GM18873 (cell line): ENCODE measurements at regions not wholly inside any gene's neighbourhood (a gene's known extent, or its start where the extent isn't known, plus 50 kb on each side); places are given as distances from the start of the nearest gene placed in this dataset.

ENCODE experiments used
- ATAC-seq: cut with Tn5 transposase; IDR thresholded peaks from one replicate; pipeline ENCODE4 v1.9.1; 2021; ENCODE audit warnings: mild to moderate bottlenecking, moderate library complexity, moderate number of reproducible peaks; ENCODE audit not compliant: unreplicated experiment, low FRiP score

DNA sequence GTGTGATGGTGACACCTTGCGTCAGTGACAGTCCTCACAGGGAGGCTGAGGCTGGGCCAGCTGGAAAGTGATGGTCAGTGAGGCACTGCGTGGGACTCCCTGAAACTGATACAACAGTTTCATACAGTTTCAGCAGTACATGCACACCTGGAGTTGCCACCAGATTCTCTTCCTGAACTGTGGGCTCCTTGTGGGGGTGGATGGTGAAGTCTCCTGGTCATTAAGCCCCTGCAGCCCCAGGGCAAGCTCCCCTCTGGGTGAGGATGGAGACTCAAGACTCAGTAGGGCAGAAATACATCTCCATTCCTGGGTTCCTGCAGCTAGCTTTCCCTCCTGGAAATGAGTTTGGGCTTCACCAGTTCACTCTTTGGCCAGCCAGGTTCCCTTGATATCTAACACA is 392.7 kb downstream of the UQCRFS1 start:
- ATAC-seq = no peak

DNA sequence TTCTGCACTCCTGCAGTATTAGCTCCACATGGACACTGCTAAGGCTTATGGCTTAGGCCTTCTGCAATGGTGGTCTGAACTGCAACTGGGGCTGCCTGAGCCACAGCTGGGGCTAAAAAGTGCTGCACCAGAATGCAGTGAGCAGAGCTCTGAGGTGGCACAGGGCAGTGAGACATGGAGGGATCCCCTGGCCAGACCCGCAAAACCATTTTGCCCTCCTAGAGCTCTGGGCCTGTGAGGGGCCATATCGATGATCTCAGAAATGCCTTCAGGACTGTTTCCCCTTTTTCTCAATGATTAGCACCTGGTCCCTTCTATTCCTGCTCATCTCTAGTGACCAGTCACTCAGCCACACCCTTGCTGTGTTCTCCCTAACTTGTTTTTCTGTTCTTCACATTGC is 397.7 kb downstream of the UQCRFS1 start:
- no peak for ATAC-seq

DNA sequence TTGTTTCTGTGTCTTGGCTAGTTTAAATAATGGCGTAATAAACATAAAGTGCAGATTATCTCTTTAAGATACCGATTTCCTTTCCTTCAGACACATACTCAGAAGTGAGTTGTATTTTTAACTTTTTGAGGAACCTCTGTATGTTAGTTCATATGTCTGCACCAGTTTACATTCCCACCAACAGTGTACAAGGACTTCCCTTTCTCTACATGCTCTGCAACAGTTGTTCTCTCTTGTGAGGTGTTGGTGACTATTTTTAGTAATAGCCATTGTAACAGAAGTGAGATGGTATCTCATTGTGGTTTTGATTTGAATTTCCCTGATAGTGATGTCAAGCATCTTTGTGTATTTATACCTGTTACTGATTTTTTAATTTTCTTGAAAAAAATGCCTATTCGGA is 418.6 kb downstream of the UQCRFS1 start:
- ATAC-seq = no peak

DNA sequence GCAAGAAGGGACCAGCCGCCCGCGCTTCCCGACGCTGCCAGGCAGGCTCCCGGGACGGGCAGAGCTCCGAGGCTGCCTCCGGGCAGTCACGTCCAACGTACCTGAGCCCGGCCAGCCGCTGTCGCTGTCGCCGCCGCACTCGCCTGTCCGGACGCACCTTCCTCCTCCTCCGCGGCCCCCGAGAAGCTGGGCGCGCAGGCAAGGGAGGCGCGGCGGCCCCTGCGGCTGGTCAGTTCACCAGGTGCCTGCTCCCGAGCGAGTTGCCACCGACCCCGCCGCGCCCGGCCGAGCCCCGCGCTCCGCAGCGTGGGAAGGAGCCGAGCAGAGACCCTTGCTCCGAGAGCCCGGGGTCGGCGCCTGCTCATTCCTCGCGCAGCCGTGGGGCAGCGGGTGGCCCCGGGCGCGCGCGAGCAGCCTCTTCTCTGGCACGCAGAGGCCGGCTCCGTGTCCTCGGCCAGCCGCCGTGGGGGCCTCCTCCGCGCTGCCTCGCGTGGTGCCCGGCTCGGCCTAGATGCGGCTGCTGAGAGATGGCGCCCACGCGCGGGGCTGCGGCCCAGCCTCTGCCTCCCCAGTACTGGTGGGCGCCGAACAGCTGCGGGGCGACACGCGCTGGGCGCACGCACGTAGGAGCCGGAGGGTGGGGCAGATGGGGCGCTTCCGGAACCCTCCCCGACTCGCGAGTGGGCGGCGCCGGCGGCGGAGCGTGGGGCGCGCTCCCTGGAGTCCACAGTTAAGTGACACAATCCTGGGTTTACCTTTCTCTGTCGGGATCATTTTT is 419.4 kb downstream of the UQCRFS1 start:
- ATAC-seq = no peak

DNA sequence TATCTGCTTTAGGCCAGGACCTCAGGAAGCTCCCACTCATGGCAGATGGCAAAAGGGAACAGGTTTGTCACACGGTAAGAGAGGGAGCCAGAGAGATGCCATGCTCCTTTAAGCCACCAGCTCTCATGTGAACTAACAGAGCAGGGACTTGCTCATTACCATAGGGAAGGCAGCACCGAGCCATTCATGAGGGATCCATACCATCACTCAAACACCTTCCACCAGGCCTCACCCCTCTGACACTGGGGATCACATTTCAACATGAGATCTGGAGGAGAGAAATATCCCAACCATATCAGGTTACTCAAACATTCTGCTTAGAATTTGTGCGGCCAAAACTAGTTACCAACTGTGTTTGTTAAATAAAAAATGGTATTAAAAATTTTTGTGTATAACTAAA is 427.0 kb downstream of the UQCRFS1 start:
- no peak for ATAC-seq

DNA sequence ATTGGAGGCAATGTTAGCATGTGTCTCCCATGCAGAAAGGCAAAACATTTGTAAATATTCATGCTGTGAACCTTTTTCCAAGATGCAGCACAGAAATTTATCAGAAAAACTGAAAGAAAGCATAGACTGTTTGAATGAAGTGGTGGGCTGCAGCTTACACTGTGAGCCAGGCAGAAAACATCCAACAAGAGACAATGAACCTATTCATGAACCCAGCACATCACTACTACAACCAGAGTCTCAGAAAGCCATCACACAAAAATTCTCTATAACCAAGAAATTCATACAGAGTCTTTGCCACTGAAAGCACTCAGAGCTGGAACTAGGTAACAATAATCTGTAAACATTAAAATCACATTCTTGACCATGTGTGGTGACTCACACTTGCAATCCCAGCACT is 448.9 kb downstream of the UQCRFS1 start:
- no peak for ATAC-seq

DNA sequence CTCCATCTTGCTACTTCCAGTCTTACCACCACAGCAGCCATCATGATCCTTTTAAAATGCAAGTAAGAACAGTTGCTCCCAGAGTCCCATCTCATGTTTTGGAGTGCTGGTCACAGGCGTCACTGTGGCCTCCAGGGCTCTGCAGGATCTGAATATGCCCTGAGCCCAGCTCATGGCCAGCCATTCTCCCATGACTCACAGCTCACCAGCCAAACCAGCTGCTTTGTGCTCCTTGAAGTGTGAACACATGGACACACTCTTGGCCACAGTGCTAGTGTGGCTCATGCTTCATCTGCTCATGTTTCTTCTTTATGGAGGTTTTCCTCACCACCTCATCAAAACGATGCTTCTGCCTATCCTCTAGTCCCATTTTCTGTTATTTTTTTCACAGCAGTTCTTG is 466.5 kb downstream of the UQCRFS1 start:
- no peak for ATAC-seq

DNA sequence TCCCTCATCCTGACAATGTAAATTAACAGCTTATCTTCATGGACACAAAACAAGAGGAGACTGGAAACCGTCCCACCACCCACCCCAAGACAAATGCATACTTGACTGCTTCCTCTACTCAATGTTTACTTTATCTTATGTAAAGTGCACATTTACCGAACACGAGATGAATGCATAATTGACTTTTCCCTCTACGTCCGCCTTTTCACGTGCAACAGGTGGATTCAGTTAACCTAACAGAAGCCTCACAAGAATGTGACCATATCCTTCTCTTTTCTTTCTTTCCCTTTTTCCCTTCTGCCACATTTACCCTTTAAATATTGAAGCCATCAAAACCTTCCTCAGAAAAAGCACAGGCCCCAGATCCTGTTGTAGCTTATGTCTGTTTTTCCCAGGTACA is 468.0 kb downstream of the UQCRFS1 start:
- no peak for ATAC-seq

DNA sequence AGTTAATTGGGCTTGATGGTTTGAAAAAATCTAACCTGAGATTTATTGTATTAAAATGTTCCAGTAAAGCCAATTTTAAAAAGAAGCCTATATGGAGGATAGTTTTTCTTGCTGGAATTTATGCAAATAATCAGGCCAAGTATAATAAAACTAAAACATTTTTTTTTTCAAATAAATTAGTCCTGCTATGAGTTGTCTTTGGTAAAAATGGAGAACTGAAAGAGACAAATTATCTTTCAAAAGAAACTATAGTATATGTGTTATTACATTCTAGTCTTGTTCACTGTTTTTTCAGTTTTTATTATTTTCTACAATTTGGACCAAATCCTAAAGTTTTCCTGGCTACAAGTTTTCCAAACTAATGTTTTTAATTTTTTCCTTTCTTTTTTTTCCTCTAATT is 468.9 kb downstream of the UQCRFS1 start:
- no peak for ATAC-seq

DNA sequence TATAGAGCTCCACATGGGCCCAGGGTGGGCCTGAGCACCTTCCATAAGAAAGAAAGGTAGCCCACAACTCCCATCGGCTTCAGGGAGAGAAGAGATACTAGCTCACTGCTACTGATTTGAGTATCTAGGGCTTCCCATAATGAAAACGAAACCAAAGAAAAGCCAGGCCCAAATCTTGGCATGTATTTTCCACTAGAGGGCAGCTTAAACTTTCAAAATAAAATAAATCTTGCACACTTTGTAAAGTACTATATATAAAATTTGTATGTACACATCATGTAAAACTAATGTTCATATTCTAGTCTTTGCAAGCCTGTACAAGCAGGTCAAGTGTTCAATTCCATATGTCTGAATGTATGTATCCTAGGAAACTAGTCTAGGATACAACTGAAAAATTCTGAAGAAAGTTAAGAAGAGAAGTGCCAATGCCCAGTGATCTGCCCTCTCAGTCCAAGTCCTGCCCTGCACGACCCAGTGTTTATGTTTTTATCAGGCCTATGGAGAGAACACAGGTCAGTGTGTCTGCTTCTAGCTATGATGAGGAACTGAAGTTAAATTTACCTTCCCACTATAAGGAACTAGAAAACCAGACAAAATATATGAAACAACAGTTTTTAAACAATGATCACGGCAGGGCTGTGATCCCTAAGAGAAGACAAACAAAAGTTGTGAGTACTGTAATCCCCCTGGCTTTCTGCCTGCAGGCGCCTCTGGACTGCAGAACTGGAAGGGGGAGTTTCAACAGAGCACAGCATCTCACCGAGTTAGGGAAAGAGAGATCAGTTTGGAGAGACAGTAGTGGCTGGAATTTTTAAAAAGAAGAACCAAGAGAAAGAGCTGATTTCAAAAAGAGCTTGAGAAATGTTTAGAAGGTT is 475.7 kb downstream of the UQCRFS1 start:
- no peak for ATAC-seq

DNA sequence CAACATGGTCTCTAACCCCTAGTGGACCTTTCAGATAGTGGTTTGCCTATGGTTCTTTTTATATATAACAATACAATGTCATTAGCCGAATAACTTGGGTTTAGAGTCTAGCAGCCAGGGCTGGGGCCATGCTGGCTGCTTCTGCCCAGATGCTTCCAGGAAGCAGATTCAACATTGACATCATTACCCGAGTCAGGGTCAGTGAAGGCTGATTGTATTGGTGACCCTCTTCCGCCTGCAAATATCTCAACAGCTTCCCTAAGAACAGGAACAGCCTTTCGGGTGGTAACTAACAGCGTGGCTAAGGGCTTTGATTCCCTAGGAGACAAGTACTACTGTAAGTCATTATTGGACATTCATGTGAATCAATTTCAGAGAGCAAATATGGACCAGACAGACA is 476.4 kb downstream of the UQCRFS1 start:
- no peak for ATAC-seq

DNA sequence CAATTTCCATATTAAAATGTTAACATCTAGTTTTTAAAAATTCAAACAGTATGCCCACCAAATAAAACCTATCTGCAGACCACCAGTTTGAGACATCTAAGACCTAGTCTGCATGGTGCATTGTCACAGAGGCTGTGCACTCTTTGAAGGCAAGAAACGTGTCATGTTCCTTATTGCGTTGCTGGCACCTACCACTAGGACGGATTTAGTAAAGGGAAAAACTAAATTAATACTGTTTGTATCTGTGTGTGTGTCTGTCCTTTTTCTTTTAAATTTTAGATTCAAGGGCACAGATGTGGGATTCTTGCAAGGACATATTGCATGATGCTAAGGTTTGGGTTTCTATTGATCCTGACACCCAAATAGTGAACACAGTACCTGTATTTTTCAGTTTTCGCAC is 481.4 kb downstream of the UQCRFS1 start:
- no peak for ATAC-seq

DNA sequence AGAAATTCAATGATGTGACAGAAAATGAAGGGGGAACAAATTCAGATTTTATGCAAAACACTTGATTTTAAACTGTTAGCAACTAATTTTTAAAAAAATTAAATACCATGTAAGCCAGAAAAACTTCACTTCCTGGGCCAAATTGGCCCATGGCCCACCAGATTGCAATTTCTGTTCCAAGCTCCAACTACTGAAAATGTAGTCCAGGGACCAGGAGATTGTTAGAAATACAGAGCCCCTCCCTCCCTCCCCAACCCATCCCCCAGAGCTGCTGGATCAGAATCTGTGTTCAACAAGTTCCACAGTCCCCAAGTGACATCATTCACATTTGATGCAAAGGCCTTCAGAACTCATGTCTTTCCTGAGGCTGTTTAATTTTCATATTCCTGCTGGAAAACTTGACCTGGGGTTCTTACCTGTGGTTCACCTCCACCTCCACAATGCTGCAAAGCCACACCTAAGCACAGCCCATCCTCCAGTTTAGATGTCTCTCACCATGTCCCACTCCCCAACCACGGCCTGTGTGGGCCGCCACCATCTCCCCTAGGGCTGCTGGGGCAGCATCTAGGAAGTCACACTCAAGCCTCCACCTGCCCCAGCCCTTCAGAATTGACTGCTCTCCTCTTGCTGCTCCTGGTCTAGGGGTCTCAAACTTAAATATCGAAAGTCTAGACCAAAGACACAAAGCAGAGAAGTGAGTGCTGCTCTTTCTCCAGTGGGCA is 482.0 kb downstream of the UQCRFS1 start:
- no peak for ATAC-seq

DNA sequence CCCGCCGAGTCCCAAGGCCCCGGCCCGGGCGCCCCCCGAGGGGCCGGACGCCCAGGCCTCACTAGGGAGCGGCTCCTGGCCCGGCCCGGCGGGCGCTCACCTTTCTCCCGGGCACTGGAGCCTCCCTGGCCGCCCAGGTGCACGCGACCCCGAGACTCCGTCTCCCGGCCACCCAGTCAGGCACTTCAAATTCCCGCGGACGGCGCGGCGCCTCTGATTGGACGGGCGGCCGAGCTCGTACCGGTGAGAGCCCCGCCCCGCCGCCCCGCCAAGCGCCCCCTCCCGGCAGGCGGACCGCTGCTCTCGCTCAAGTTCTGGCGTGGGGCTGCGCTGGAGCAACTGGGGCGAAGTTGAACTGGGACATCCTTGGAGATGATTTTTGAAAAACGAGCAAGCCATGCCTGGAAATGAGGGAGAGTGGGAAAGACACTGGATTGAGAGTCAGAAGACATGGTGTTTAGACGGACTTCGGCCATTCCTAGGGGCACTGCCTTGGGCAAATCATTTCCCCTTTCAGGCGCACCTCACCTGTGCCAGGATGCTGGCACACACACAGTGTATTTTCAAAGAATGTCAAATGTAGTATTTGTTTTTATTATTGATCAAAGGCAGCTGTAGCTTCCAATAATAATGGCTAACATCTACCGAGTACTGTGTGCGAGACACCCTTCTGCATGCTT is 485.3 kb downstream of the UQCRFS1 start:
- no peak for ATAC-seq

DNA sequence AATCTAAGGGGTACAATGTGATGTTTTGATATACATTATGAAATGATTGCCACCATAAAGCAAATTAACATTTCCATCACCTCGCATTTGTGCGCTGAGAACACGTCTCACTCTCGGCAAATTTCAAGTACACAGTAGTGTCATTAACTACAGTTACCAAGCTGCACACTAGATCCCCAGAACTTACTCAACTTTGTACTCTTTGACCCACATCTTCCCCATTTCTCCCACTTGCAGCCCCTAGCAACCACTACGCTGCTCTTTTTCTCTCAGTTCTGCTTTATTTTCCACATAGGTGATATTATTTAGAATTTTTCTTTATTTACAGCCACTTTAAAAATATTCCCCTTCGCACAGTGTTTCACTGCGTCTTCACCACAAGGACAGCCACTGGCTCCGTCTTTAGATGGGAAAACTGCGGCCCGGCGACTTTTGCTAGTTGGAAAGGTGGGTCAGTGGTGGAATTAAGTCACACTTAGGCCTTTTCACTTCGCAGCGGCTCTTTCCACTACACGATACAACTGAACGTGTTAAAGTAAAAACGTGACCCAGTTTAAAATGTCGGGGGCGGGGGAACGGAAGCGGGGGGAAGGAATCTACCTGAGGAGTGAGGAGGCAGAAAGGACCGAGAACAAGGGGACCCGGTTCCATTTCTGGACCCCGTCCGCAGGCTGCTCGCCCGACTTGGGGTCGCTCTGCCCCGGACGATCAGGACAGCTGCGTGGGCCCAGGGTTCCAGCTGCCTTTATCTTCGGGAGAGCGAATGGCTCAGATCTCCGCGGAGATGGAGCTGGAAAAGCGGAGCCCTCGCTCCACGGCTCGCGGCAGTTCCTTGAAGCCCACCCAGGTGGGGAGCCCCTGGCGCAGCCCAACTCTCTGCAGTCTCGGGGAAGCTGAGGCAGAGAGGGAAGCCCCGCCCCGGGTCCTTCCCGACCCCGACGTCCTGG is 486.1 kb downstream of the UQCRFS1 start:
- ATAC-seq = no peak

DNA sequence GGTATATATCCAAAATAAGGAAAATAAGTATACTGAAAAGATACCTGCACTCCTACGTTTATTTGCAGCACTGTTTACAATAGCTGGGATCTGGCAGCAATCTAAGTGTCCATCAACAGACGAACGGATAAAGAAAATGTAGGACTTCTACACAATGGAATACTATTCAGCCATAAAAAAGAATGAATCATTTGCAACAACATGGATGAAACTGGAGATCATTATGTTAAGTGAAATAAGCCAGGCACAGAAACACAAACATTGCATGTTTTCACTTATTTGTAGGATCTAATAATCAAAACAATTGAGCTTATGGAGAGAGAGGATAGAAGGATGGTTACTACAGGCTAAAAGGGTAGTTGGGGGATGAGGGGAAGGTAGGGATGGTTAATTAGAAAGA is 494.0 kb downstream of the UQCRFS1 start:
- no peak for ATAC-seq

DNA sequence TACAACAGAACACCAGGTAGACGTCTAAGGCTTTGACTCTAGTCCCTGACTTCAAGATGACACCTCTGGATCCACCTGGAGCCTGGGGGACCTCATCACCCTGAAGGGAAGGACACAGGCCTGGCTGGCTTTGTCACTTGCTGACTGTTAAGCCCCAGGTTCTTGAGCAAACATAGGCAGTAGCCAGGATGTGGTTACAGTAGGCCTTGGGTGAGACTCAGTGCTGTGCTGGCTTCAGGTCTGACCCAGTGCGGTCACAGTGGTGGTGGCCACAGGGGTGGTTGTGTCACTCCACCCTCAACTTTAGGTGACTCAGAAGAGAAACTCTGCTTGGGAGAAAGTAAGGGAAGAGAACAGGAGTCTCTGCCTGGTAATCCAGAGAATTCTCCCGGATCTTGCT is 497.8 kb downstream of the UQCRFS1 start:
- ATAC-seq = no peak

DNA sequence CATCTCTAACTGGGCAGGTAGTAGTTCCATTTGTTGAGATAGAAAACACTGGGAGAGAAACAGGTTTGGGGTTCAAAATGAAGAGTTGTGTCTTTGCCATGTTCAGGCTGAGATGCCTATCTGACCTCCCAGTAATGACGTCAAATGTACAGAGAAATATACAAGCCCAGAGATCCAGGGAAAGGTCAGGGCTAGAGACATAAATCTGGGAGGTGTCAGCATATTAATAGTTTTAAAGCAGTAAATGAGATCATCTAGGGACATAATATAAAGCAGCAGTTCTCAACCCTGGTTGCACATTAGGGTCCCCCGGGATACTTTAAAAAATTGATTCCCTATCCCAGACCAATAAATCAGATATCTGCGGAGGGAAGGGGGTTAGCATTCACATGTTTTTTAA is 501.5 kb downstream of the UQCRFS1 start:
- no peak for ATAC-seq

DNA sequence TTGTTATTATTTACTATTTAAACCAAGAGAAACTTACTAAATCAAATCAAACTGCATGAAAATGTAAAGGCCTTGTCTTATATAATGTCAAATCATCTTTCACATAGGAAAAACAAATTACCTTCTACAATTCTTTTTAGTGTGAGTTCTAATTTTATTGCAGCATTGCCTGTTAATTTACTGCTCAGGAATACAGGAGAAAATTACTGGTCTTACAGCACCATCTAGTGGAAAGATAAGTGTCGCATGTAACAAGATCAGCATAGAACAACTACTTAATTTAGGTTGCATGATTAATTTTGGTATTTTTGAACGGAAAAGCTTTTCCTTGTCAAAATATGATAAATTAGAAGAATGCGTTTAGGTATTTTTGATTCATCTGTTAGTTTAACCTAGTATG is 502.7 kb downstream of the UQCRFS1 start:
- ATAC-seq = no peak

DNA sequence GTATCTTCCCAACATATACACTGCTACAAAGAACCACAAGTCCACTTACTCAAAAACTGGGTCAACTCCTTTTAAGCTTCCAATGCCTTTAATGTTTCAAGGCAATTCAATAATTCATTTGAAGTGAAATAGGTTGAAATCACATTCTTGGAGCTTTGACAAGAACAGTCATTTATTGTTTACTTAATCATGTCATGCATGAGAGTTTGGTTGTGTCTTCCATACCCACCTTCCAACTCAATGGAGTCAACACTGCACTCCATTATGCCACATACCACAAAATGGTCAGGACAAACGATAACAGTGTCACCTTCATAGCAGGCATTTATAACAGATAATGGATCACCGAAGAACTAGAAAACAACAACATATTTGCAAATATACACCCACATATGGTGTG is 506.3 kb downstream of the UQCRFS1 start:
- ATAC-seq = no peak
